HTR-8/SVneo (cell line): ENCODE measurements at regions not wholly inside any gene's neighbourhood (a gene's known extent, or its start where the extent isn't known, plus 50 kb on each side); places are given as distances from the start of the nearest gene placed in this dataset.

ENCODE experiments used
- DNase-seq: peaks from one replicate; pipeline ENCODE4 v3.0.0; 2011; ENCODE audit warnings: low spot score, mixed read lengths; ENCODE audit not compliant: insufficient read length
- FAIRE-seq: peaks from 2 replicates; lab custom pipeline; 2011; peaks lifted over from hg19 to GRCh38; lab: Jason Lieb, UNC

DNA sequence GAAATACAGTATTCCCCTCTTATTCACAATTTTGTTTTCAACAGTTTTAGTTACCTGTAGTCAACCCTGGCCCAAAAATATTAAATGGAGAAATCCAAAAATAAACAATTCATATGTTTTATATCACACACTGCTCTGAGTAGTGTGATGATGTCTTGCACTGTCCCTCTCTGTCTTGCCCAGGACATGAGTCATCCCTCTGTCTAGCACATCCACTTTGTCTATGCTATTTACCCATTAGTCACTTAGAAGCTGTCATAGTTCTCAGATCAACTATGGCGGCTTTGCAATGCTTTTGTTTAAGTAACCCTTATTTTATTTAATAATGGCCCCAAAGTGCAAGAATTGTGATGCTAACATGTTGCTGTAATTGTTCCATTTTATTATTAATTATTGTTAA is 380.6 kb upstream of the REG3G start:
- FAIRE-seq (no peak), DNase-seq (peak; percentile 5)

GRCh38 chr2:78646533-78647364 is 378.8 kb upstream of the REG3G start:
- no peak for FAIRE-seq
- DNase-seq = no peak

- no peak for DNase-seq
- FAIRE-seq = no peak
Observed at GRCh38 chr2:78648558-78648957, 376.9 kb upstream of the REG3G start.

DNA sequence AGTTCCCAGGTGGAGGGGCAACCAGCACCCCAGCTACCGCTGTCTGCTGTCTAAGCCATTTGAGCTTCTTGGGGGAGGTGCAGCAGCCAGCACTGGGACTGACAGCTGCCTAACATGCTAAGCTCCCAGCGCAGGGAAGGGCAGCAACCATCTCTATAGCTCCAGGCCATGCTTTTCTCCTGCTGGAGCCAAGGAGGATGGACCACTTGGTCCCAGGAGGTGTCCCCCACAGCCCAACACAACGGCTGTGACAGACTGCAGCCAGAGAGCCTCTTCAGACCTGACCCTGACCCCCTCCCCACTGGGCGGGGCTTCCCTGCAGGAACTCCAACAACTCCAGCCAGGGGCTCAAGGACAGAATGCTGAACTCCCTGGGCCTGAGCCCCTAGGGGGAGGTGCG is 370.6 kb upstream of the REG3G start:
- FAIRE-seq = no peak
- no peak for DNase-seq

DNA sequence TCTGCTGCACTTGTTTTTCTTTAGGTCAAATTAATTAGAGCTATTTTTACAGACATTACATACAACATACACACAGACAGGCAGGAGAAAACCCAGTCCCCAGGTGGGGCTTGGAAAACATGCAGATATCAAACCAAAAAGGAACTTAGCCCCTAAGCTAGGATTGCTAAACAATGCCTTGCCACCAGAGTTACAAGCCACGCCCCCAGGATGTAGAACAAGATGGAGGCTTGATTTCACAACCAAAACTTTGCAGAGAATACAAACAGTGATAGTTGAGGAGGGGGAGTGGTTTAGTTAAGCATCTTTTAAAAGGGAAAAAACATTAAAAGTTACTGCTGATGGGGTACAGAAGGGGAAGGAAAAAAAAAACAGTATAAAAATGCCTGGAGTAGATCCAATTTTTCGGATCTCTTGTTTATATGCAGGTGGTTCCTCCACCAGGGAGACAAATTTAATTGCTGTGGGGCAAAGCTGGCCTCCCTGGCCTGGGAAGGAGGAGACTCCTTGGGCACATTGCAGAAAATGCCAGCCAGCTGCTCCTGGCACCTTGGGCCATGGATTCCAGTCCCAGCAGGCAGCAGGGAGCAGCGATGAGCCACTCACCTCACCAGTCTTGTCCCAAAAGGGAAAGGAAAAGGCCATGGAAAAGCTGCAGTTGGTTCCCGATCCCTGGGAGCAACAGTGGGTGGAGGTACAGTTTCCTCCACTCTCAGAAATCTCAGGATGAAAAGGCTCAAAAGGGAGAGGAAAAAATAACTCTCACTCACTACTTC is 348.4 kb upstream of the REG3G start:
- DNase-seq (no peak), FAIRE-seq (no peak)

DNA sequence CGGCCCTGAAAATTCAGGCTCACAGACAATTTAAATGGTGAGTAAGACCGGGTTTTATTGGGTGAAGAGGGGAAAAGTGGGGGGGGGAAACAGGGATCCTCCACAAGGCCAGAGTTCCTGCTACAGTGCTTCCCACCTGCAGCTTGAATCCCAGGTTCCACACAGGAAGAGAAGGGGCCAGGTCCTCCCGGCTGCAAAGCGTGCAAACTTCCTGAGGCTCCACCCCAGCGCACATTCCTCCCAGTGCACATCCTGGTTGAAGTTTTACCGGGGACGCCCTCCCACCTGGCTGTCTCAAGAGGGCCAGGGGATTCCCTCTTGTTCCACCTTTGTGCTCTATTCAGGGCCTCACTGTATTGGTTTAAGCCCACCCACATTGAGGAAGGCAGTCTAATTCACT is 347.7 kb upstream of the REG3G start:
- DNase-seq (no peak), FAIRE-seq (no peak)

- FAIRE-seq (peak; percentile 28), DNase-seq (no peak)
Observed at GRCh38 chr2:78681386-78681785, 344.1 kb upstream of the REG3G start.

- FAIRE-seq = no peak
Observed at GRCh38 chr2:78682781-78683180, 342.7 kb upstream of the REG3G start.

GRCh38 chr2:78686625-78687153 is 338.8 kb upstream of the REG3G start:
- FAIRE-seq (no peak), DNase-seq (no peak)

More at GRCh38 chr2:78682781-78683180, 342.7 kb upstream of the REG3G start:
- DNase-seq = no peak

GRCh38 chr2:78699696-78700095 is 325.8 kb upstream of the REG3G start:
- no peak for FAIRE-seq
- DNase-seq = no peak

DNA sequence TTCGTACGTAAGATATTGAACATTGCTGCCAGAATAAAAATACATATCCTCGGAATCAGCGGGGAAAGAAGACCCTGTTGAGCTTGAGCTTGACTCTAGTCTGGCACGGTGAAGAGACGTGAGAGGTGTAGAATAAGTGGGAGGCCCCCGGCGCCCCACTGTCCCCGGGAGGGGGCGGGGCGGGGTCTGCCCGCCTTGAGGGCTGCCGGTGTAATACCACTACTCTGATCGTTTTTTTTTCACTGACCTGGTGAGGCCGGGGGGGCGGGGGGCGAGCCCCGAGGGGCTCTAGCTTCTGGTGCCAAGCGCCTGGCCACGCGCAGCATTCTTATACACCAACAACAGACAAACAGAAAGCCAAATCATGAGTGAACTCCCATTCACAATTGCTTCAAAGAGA is 324.0 kb upstream of the REG3G start:
- FAIRE-seq (no peak), DNase-seq (no peak)

DNA sequence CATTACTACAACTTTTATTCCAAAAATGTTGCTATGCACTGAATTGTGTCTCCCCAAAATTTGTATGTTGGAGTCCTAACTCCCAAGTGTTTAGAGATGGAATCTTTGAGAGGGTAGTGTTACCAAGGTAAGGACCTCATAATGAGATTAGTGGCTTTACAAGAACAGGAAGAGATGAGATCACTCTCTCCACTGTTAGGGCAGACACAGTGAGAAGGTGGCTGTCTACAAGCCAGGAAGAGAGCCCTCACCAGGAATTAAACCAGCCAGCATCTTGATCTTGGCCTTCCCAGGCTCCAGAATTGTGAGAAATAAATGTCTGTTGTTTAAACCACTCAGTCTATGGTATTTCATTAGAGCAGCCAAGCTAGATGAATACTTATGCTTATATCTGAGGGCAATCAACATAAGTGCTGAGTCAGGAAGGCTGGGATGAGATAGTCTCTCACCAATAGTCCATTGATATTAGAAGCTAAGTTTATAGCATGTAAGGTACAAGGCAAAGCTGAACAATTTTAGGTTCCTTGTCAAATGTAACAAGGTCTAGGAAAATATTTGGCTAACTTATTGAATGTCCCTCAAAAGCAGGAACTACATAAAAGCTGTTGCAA is 317.6 kb upstream of the REG3G start:
- no peak for DNase-seq
- no peak for FAIRE-seq

DNA sequence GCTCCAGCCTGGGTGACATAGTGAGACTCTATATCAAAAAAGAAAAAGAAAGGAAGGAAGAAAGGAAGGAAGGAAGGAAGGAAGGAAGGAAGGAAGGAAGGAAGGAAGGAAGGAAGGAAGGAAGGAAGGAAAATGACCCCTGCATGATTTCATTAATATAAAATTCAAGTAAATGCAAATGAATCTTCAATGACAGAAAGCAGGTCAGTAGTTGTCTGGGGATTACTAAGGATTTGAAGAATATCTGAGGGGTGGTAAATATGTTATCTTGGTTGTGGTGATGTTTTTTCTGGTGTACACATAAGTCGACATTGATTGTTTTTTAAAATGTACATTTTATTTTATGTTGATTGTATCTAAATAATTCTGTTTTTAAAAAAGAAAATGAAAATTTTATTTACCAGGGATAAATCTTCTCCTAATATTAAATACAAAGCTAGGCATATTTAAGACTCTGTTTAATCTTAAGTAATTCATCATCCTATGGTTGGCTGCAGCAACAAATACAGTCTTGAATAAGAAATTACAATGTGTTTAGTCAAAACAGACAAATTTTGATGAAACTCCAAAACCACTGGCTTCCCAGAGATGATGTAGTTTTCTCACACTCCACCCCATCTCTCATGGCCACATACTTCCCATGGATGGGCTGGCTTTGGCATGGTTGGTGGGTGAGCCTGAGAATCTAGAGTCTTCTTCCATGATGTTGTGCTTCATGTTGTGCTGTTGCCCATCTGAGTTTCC is 314.7 kb upstream of the REG3G start:
- no peak for FAIRE-seq
- no peak for DNase-seq

- DNase-seq (no peak), FAIRE-seq (no peak)
Observed at GRCh38 chr2:78715293-78715692, 310.2 kb upstream of the REG3G start.

- FAIRE-seq = no peak
- no peak for DNase-seq
Observed at GRCh38 chr2:78718024-78718423, 307.5 kb upstream of the REG3G start.

GRCh38 chr2:78718473-78718872 is 307.0 kb upstream of the REG3G start:
- DNase-seq (no peak), FAIRE-seq (no peak)

DNA sequence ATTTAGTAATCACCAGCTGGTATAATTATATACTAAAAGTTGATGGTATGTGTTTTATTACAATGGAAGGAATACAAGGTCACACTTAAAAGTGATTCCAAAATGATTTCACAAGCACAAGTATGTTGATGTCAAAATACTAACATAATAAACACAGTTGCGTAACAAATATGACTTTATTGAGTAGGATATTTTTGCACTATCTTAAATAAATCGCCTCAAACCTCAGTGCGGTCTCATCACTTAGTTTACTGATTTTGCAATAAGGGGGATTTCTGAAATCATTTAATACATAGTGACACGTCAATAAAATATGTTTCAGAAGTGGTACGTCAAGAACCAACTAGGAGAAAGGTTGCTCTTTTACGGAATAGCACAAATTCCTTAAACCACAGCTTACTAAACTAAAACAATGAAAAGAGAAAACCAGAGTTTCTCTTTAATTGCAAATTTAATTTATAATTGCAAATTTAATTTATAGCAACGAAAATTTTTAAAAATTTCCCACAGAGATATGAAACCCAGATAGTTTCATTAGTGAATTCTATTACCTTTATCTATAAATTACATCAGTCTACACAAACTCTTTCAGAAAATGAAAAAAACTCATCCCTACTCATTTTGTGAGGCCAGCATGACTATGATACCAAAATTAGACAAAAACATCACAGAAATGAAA is 304.0 kb upstream of the REG3G start:
- FAIRE-seq = no peak
- no peak for DNase-seq

DNA sequence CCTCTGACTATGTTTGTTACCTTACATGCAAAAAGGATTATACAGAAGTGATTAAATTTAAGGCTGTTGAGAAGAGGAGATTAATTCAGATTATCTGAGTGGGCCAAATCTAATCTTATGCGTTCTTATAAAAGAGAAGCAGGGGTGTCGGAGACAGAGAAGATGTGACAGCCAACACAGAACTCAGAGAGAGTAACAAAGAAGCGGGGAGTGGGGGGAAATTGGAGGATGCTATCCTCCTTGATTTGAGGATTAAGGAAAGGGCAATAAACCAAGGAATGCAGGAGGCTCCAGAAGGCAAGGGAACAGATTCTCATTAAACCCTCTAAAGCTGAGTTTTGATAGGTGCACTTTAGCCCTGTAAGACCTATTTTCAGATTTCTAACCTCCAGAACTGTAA is 291.3 kb upstream of the REG3G start:
- no peak for FAIRE-seq
- DNase-seq = no peak

GRCh38 chr2:78739282-78739681 is 286.2 kb upstream of the REG3G start:
- no peak for DNase-seq
- no peak for FAIRE-seq

GRCh38 chr2:78749638-78750037 is 275.9 kb upstream of the REG3G start:
- no peak for FAIRE-seq

More at GRCh38 chr2:78749638-78750037, 275.9 kb upstream of the REG3G start:
- no peak for DNase-seq
